ENCODE measurements at regions not wholly inside any gene's neighbourhood (a gene's known extent, or its start where the extent isn't known, plus 50 kb on each side); places are given as distances from the start of the nearest gene placed in this dataset.

- no peak for DNase-seq
Measured at GRCh38 chr2:238985931-238986446, 138.1 kb downstream of the TWIST2 start.

DNA sequence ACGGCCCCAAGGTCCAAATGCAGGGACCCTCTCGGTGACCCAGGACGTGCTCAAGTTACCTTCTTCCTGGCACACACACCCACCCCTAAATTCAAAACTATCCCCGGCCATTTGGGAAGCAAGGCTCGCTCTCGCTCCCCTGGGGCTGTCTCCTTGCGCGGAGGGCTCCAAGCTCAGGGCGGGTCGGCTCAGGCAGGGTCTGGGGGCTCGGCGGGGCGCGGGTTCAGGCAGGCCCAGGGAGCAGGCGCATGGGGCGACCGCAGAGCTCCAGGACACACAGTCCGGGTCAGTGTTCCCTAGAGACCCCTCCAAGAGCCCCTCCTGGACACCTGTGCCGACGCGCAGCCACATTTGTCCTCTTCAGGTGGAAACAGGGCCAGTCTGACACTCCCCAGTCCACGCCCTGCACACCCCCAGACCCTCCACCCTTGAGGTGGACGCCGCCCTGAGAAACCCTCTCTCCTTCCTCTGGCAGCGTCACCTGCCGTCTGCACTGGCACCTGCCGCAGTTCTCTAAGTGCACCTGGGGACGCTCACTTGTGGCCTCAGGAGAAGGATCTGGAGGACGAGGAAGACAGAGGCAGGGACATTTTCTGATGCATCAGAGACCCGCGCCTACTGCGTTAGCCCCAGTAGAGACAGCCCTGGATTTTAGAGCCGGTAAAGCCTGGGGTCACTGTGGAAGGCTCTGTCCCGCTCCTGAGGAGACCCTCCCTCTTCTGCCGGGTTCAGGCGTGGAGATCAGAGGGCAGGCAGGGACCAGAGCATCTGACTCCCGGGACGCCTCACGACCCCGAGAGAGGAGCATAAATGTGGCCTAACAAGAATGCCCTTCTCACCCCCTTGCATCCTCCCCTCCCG is 138.8 kb downstream of the TWIST2 start:
- no peak for DNase-seq

DNA sequence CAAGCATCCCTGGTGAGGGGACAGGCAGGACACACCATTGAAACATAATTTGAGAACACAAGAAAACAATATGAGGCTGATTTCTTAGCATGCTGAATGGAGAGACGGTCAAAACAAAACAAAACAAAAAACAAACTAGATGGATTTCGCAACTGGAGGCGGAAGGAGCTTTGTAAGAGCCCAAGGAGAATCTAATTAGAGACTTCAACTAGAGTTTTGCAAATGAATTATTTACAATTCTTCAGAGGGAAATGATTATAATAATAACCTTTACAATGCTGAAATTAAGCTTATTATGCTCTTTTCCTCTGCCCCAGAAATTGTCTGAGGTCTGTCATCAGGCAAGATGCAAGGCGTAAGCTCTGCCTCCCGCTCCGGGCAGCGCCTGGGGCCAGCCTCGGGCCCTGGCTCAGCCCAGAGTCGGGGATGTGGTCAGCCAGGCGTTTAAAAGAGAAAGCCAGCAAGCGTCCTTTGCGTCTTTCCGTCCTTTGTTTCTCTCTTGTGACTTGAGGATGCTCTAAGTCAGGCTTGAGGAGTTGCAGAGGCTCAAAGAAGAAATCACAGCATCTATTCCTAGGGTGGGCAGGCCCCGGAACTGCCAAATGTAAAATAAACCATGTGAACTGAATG is 139.6 kb downstream of the TWIST2 start:
- no peak for DNase-seq

- DNase-seq = no peak
Measured at GRCh38 chr2:238988105-238988504, 140.2 kb downstream of the TWIST2 start.

GRCh38 chr2:238988752-238989151 is 140.9 kb downstream of the TWIST2 start:
- DNase-seq = no peak

- no peak for DNase-seq
Measured at GRCh38 chr2:238989484-238989883, 141.6 kb downstream of the TWIST2 start.

DNA sequence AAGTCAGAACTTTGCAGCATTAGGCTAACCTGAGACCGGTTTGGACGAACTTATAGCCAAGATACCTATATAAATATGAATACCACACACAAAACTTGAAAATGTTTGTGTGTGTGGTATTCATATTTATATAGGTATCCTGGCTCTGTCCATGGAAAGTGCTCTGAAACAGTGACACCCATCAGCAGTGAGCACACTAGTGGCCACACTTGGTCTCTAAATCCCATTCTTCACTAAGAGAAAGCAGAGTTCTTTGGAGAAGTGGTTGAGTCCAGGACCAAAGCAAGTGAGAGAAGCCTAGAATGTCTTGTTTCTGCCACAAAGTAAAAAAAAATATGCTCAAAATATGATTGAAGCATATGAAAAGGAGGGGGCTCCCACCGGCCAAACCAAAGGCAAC is 146.5 kb downstream of the TWIST2 start:
- no peak for DNase-seq

GRCh38 chr2:238994876-238995275 is 147.0 kb downstream of the TWIST2 start:
- no peak for DNase-seq

GRCh38 chr2:238995634-238996033 is 147.7 kb downstream of the TWIST2 start:
- DNase-seq = no peak

GRCh38 chr2:238996331-238997136 is 148.6 kb downstream of the TWIST2 start:
- no peak for DNase-seq

DNA sequence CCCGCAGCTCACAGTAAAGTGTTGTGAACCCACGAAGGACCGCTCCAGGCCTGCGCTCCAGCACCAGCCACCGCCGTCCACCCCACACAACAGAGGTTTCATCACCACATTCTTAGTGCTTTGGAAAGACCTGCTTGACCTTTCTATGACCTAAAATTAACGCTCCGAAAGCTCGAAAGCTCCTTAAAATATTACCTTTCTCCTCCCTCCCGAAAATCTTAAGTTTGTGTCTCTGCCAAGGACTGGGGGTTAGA is 149.2 kb downstream of the TWIST2 start:
- no peak for DNase-seq

GRCh38 chr2:238997684-238998083 is 149.8 kb downstream of the TWIST2 start:
- DNase-seq = no peak

Measured in CD4-positive, alpha-beta T cell treated with Interleukin-1 beta for 1 hour (primary cell).